Naive thymus-derived CD8-positive, alpha-beta T cell (primary cell): ENCODE measurements at regions not wholly inside any gene's neighbourhood (a gene's known extent, or its start where the extent isn't known, plus 50 kb on each side); places are given as distances from the start of the nearest gene placed in this dataset.

Source experiments
- ATAC-seq, 2 donors: fragments of 150-1000 bp; cut with Tn5 transposase in 1 of 2; sonication (Bioruptor Pico), chemical (Tn5 transposase) in 1 of 2; 1 replicate in 1 of 2; 2 replicates in 1 of 2; pipeline ENCODE4 v1.10.0; 2021; ENCODE audit warnings: mild to moderate bottlenecking in 2 of 2, moderate library complexity in 2 of 2
- POLR2A ChIA-PET: fragments of 350-600 bp; sonication (Branson Sonifier 250); formaldehyde crosslinking; loops from one replicate; lab custom pipeline; 2021; ENCODE audit warnings: antibody characterized with exemption; lab: Charles Lee
- DNase-seq, 10 donors: peaks; one replicate each; pipeline versions ENCODE4 v3.0.0 to v3.0.0-alpha.2; 2020 to 2022
- H3K27ac Mint-ChIP-seq, 10 donors: one replicate each; pipeline ENCODE4 v1.8.0; 2020 to 2022; ENCODE audit warnings: mild to moderate bottlenecking in 10 of 10, mixed read lengths in 10 of 10, moderate library complexity in 4 of 10, inconsistent platforms in 1 of 10
- H3K27me3 Mint-ChIP-seq, 5 donors: one replicate each; pipeline ENCODE4 v1.8.0; 2021 to 2022; ENCODE audit warnings: mixed read lengths in 5 of 5
- H3K36me3 Mint-ChIP-seq, 3 donors: one replicate each; pipeline ENCODE4 v1.8.0; 2020 to 2022; ENCODE audit warnings: mixed read lengths in 3 of 3, mild to moderate bottlenecking in 2 of 3, inconsistent platforms in 1 of 3
- H3K4me1 Mint-ChIP-seq, 4 donors: one replicate each; pipeline ENCODE4 v1.8.0; 2021 to 2022; ENCODE audit warnings: mixed read lengths in 4 of 4
- H3K4me3 Mint-ChIP-seq, 10 donors: one replicate each; pipeline ENCODE4 v1.8.0; 2020 to 2022; ENCODE audit warnings: mild to moderate bottlenecking in 10 of 10, mixed read lengths in 10 of 10, moderate library complexity in 6 of 10, inconsistent platforms in 1 of 10
- H3K9me3 Mint-ChIP-seq, 9 donors: one replicate each; pipeline ENCODE4 v1.8.0; 2020 to 2022; ENCODE audit warnings: mixed read lengths in 9 of 9, mild to moderate bottlenecking in 3 of 9, inconsistent platforms in 1 of 9, moderate library complexity in 1 of 9

- peak overlapping the region; percentile 3 to 86 (median 30) for H3K27ac Mint-ChIP-seq
- no peak for DNase-seq
- peaks cover 0 to 4% (median 0%) of the 10 kb centered on the region in 5 donors for H3K27me3 Mint-ChIP-seq
- peak overlapping the region in 8 of 10 donors; percentile 4 to 63 (median 18) for H3K4me3 Mint-ChIP-seq
- POLR2A ChIA-PET = interaction anchor here (0.9 to 1.6 kb wide), 3 partner anchors 10 to 34 kb away, joined by 3 to 10 read pairs (median 4); no protein-coding TSS in a partner anchor
- peaks cover 0 to 12% (median 7%) of the 10 kb centered on the region in 3 donors for H3K36me3 Mint-ChIP-seq
- peak; percentile 49 to 62 for ATAC-seq
- peaks cover 11 to 22% (median 15%) of the 10 kb centered on the region in 4 donors for H3K4me1 Mint-ChIP-seq
- peaks cover 0 to 17% (median 10%) of the 10 kb centered on the region in 9 donors for H3K9me3 Mint-ChIP-seq
These were observed 93.1 kb downstream of the HHIPL2 start for GRCh38 chr1:222454782-222455181.

- Mint-ChIP-seq H3K27ac (peak overlapping the region in 4 of 10 donors; percentile 34 to 86 (median 40)), H3K36me3 (peaks cover 0 to 11% (median 7%) of the 10 kb centered on the region in 3 donors), H3K27me3 (no peaks in the 10 kb centered on the region), H3K4me1 (peaks cover 11 to 22% (median 15%) of the 10 kb centered on the region in 4 donors), H3K4me3 (no peak overlapping the region), H3K9me3 (peaks cover 0 to 17% (median 10%) of the 10 kb centered on the region in 9 donors)
- no peak for DNase-seq
- ATAC-seq = no peak
- POLR2A ChIA-PET = interaction anchor here (0.9 to 1.6 kb wide), 3 partner anchors 11 to 34 kb away, joined by 3 to 10 read pairs (median 4); no protein-coding TSS in a partner anchor
These were observed 93.7 kb downstream of the HHIPL2 start for GRCh38 chr1:222454186-222454585.

- H3K9me3 Mint-ChIP-seq = peaks cover 0 to 5% (median 3%) of the 10 kb centered on the region in 9 donors
- peak overlapping the region in 2 of 10 donors; percentile 17 to 40 for H3K27ac Mint-ChIP-seq
These were observed 95.9 kb downstream of the HHIPL2 start for GRCh38 chr1:222452031-222452430.

GRCh38 chr1:222443566-222443965, 104.3 kb downstream of the HHIPL2 start:
- H3K36me3 Mint-ChIP-seq = no peaks in the 10 kb centered on the region
- no peak overlapping the region for H3K4me3 Mint-ChIP-seq
- H3K27me3 Mint-ChIP-seq = no peaks in the 10 kb centered on the region
- POLR2A ChIA-PET = interaction anchor here (0.8 kb wide), 1 partner anchor 22 kb away, joined by 3 read pairs; no protein-coding TSS in a partner anchor
- H3K4me1 Mint-ChIP-seq = peaks cover 17 to 42% (median 31%) of the 10 kb centered on the region in 4 donors
- peaks cover 0 to 3% (median 0%) of the 10 kb centered on the region in 9 donors for H3K9me3 Mint-ChIP-seq
- no peak for ATAC-seq
- H3K27ac Mint-ChIP-seq = peak overlapping the region in 4 of 10 donors; percentile 13 to 31 (median 18)
- no peak for DNase-seq

More at GRCh38 chr1:222452031-222452430, 95.9 kb downstream of the HHIPL2 start:
- POLR2A ChIA-PET = no interaction called here
- Mint-ChIP-seq H3K4me1 (peaks cover 11 to 22% (median 18%) of the 10 kb centered on the region in 4 donors), H3K27me3 (no peaks in the 10 kb centered on the region), H3K4me3 (no peak overlapping the region), H3K36me3 (peaks cover 0 to 4% (median 0%) of the 10 kb centered on the region in 3 donors)
- DNase-seq = no peak
- no peak for ATAC-seq

GRCh38 chr1:222441066-222441465, 106.8 kb downstream of the HHIPL2 start:
- Mint-ChIP-seq H3K9me3 (peaks cover 0 to 3% (median 0%) of the 10 kb centered on the region in 9 donors), H3K4me3 (no peak overlapping the region)

GRCh38 chr1:222424826-222425225, 123.1 kb downstream of the HHIPL2 start:
- no peak for DNase-seq
- H3K4me3 Mint-ChIP-seq = no peak overlapping the region
- no peak overlapping the region for H3K27ac Mint-ChIP-seq
- POLR2A ChIA-PET = no interaction called here
- peaks cover 0 to 39% (median 31%) of the 10 kb centered on the region in 3 donors for H3K36me3 Mint-ChIP-seq
- no peak for ATAC-seq
- H3K9me3 Mint-ChIP-seq = peaks cover 14 to 52% (median 36%) of the 10 kb centered on the region in 9 donors
- peaks cover 0 to 2% (median 0%) of the 10 kb centered on the region in 5 donors for H3K27me3 Mint-ChIP-seq
- peaks cover 24 to 39% (median 35%) of the 10 kb centered on the region in 4 donors for H3K4me1 Mint-ChIP-seq

More at GRCh38 chr1:222441066-222441465, 106.8 kb downstream of the HHIPL2 start:
- POLR2A ChIA-PET = interaction anchor here (1.5 kb wide), 1 partner anchor 19 kb away, joined by 4 read pairs; no protein-coding TSS in a partner anchor
- Mint-ChIP-seq H3K36me3 (no peaks in the 10 kb centered on the region), H3K27me3 (no peaks in the 10 kb centered on the region), H3K4me1 (peaks cover 10 to 36% (median 25%) of the 10 kb centered on the region in 4 donors), H3K27ac (no peak overlapping the region)
- DNase-seq (no peak), ATAC-seq (no peak)

GRCh38 chr1:222421380-222421779, 126.5 kb downstream of the HHIPL2 start:
- DNase-seq (no peak), ATAC-seq (no peak)
- H3K27me3 Mint-ChIP-seq = no peaks in the 10 kb centered on the region
- peaks cover 32 to 67% (median 58%) of the 10 kb centered on the region in 4 donors for H3K4me1 Mint-ChIP-seq
- H3K36me3 Mint-ChIP-seq = peaks cover 0 to 54% (median 34%) of the 10 kb centered on the region in 3 donors
- peak overlapping the region in 8 of 10 donors; percentile 9 to 79 (median 72) for H3K4me3 Mint-ChIP-seq
- peaks cover 9 to 40% (median 27%) of the 10 kb centered on the region in 9 donors for H3K9me3 Mint-ChIP-seq
- POLR2A ChIA-PET = interaction anchor here (1.0 to 1.8 kb wide), 5 partner anchors 12 to 291 kb away, joined by 3 to 10 read pairs (median 4); partner anchors contain the start of genes AIDA and BROX
- peak overlapping the region in 9 of 10 donors; percentile 35 to 95 (median 92) for H3K27ac Mint-ChIP-seq

- ATAC-seq (peak; percentile 98 to 99), DNase-seq (peak in 8 of 10 donors; percentile 6 to 78 (median 48))
- Mint-ChIP-seq H3K9me3 (peaks cover 2 to 39% (median 25%) of the 10 kb centered on the region in 9 donors), H3K27ac (peak overlapping the region; percentile 35 to 95 (median 92)), H3K4me1 (peaks cover 34 to 74% (median 65%) of the 10 kb centered on the region in 4 donors), H3K27me3 (no peaks in the 10 kb centered on the region), H3K4me3 (peak overlapping the region; percentile 46 to 79 (median 72)), H3K36me3 (peaks cover 0 to 46% (median 27%) of the 10 kb centered on the region in 3 donors)
- POLR2A ChIA-PET = interaction anchor here (0.7 to 2.0 kb wide), 7 partner anchors 11 to 680 kb away, joined by 3 to 10 read pairs (median 3); partner anchors contain the start of genes AIDA and BROX
These were observed 127.3 kb downstream of the HHIPL2 start for GRCh38 chr1:222420633-222421032.

- POLR2A ChIA-PET = interaction anchor here (2.0 kb wide), 1 partner anchor 678 kb away, joined by 4 read pairs; no protein-coding TSS in a partner anchor
- no peak for ATAC-seq
- H3K9me3 Mint-ChIP-seq = peaks cover 0 to 24% (median 18%) of the 10 kb centered on the region in 9 donors
- H3K27me3 Mint-ChIP-seq = no peaks in the 10 kb centered on the region
- peaks cover 40 to 88% (median 69%) of the 10 kb centered on the region in 4 donors for H3K4me1 Mint-ChIP-seq
- no peak for DNase-seq
- H3K36me3 Mint-ChIP-seq = peaks cover 0 to 44% (median 27%) of the 10 kb centered on the region in 3 donors
- peak overlapping the region in 9 of 10 donors; percentile 29 to 95 (median 92) for H3K27ac Mint-ChIP-seq
- H3K4me3 Mint-ChIP-seq = peak overlapping the region in 3 of 10 donors; percentile 27 to 57 (median 51)
These were observed 129.2 kb downstream of the HHIPL2 start for GRCh38 chr1:222418654-222419053.

GRCh38 chr1:222417264-222417663, 130.6 kb downstream of the HHIPL2 start:
- DNase-seq (no peak), ATAC-seq (no peak)
- peaks cover 0 to 18% (median 10%) of the 10 kb centered on the region in 9 donors for H3K9me3 Mint-ChIP-seq
- peak overlapping the region in 6 of 10 donors; percentile 2 to 57 (median 24) for H3K4me3 Mint-ChIP-seq
- H3K4me1 Mint-ChIP-seq = peaks cover 37 to 81% (median 62%) of the 10 kb centered on the region in 4 donors
- POLR2A ChIA-PET = no interaction called here
- H3K27me3 Mint-ChIP-seq = no peaks in the 10 kb centered on the region
- H3K36me3 Mint-ChIP-seq = peaks cover 0 to 32% (median 22%) of the 10 kb centered on the region in 3 donors
- peak overlapping the region in 3 of 10 donors; percentile 17 to 54 (median 33) for H3K27ac Mint-ChIP-seq

GRCh38 chr1:222416001-222416791, 131.7 kb downstream of the HHIPL2 start:
- peak overlapping the region in 4 of 10 donors; percentile 11 to 23 (median 14) for H3K27ac Mint-ChIP-seq

GRCh38 chr1:222415441-222415840, 132.5 kb downstream of the HHIPL2 start:
- H3K27me3 Mint-ChIP-seq = no peaks in the 10 kb centered on the region
- H3K9me3 Mint-ChIP-seq = peaks cover 0 to 13% (median 7%) of the 10 kb centered on the region in 9 donors
- H3K27ac Mint-ChIP-seq = no peak overlapping the region
- H3K4me3 Mint-ChIP-seq = no peak overlapping the region
- peaks cover 0 to 28% (median 18%) of the 10 kb centered on the region in 3 donors for H3K36me3 Mint-ChIP-seq
- DNase-seq = no peak
- peaks cover 24 to 63% (median 46%) of the 10 kb centered on the region in 4 donors for H3K4me1 Mint-ChIP-seq
- ATAC-seq = no peak
- POLR2A ChIA-PET = no interaction called here

More at GRCh38 chr1:222416001-222416791, 131.7 kb downstream of the HHIPL2 start:
- Mint-ChIP-seq H3K4me3 (peak overlapping the region in 2 of 10 donors; percentile 28 to 37), H3K4me1 (peaks cover 29 to 71% (median 53%) of the 10 kb centered on the region in 4 donors), H3K9me3 (peaks cover 0 to 13% (median 7%) of the 10 kb centered on the region in 9 donors), H3K27me3 (no peaks in the 10 kb centered on the region), H3K36me3 (peaks cover 0 to 28% (median 18%) of the 10 kb centered on the region in 3 donors)
- POLR2A ChIA-PET = no interaction called here
- ATAC-seq = no peak
- DNase-seq = no peak
